GM21528 (cell line): ENCODE measurements at regions not wholly inside any gene's neighbourhood (a gene's known extent, or its start where the extent isn't known, plus 50 kb on each side); places are given as distances from the start of the nearest gene placed in this dataset.

Source experiments
- ATAC-seq: cut with Tn5 transposase; IDR thresholded peaks from one replicate; pipeline ENCODE4 v1.9.1; 2021; ENCODE audit warnings: mild to moderate bottlenecking, moderate library complexity; ENCODE audit not compliant: unreplicated experiment, low FRiP score

DNA sequence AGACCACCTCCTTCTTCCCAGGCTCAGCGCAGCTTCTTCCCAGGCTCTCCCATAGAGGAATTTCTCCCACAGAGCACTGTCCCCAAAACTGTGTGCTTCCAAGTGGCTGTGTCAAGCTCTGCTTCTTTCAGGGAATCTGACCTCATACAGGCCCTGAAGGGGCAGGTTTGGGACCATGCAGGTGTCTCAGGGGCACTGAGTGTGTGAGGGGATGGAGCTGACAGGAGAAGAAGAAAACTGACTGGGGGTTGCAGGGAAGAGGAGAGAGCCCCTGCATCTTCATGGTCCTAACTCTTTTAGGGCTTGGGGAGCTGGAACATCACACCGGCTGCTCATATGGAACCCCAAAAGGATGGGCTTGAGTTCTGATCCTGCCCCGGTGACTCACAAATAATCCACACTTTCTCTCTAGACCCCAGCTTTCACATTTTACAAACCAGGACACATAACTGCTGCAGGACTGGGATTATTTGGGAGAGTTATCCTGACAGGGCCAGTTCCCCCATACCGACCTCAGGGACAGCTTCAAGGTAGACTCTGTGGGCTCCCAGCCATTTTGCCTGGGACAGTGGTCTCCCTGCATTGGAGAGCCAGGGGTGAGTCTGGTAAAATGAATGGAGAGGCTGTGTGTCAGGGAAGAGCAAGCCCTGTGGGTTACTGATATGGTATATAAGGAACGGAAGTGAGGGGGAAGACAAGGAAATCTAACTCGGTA, 316.1 kb downstream of the TLE3 start:
- no peak for ATAC-seq

DNA sequence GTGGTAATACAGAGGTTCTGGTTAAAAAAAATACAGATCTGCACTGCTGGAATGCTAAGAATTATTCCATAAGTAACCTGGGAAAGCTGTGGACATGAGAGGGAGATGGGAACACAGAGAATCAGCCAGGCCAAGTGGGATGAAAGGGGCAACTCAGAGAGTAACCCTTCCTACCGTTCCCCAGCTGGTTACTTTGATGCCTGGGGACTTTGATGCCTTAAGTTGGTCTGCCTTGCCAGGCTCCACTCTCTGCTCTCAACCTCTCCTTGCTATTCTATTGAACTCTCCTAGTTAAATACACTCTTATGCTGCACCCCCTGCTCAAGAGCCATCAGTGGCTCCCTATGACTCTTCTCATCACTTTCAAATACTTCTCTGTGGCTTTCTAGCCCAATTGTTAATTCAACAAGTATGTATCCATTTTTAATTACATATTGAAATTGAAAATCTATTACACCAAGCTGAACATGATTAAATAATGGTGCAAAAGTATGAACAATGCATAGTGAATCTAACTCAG, 315.5 kb downstream of the TLE3 start:
- ATAC-seq: no peak

DNA sequence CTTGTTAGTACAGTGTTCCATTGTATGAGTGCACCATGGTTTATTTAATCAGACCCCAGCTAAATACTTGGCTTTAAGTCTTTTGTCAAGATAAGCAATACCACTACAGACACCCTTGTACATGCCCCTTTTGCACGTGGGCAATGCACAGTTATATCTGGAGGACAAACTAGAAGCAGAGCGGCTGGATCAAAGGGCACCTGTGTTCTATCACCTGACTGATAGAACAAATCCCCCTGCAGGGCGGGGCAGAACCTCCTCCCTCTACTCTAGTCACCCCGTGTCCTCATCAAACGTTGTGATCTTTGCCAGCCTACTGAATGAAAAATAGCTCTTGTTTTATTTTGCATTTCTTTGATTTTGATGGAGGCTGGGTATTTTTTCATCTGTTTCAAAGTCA, 314.9 kb downstream of the TLE3 start:
- ATAC-seq: no peak

DNA sequence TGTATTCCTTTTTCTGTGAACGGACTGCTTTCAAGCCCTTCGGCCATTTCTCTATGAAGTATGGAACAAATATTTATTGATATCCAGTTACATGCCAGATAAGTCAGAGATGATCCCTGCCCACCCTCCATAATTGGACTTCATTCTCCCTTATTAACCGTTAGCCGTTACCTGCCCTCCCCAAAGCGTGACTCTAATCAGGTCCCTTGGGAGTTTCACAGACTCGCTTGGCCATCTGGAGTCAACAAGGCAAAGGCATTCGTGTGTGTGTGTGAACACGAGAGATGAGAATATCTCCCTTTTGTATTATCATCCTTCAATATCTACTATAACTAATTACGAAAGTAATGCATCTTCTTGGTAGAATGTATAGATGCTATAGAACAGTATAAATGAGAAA, 314.5 kb downstream of the TLE3 start:
- no peak for ATAC-seq

DNA sequence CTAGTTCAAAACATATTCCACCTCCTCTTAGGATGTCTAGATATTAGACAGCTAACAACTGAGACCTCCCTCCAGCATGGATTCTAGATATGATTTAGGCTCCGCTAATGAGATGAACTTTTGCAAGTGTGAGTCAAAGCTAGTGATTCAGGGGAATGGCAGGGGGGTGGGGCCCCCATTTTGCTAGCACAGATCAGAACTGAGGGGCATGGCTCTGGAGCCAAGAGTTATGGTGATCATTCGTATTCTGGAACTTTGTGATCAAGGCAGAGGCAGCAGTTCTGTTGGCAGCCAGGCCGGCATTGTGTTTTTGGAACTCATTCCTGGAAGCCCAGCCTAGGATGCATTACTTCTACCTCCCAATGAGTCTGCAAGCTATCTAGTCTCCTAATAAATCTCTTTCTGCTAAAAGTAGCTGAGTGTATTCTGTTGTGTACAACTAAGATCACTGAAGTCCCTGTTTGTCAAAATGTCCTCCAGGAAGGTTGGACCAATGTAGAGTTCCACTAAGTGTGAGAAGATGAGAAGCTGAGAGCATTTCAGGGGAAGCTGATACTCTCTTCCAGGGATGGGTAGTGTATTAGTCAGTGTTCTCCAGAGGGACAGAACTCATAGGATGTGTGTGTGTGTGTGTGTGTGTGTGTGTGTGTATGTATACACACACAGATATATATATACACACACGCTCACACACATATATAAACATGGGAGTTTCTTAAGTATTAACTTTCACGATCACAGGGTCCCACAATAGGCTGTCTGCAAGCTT, 312.7 kb downstream of the TLE3 start:
- ATAC-seq: no peak

DNA sequence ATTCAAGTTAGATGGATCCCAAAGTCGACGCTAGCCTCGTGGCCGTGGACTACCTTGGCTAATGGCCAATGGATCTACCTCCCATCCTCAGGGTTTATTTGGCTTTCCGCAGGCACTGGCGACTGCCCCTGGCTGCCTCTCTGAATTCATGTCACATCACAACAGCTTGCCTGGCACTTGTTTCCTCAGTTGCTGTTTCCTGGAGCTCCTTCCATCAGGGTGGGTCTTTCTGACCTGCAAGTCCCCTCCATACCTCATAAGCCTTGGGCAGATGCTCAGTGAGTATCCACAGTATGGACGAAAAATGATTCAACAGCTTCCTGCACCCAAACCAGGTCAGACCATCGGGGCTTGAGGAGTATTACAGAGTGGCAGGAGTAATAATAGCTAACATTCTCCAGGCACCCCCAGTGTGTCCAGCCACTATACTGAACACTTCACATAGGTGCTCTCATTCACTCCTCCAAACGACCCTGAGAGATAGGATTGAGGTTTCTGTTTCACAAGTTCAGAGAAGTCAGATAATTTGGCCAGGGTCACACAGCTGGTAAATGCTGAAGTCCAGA, 311.5 kb downstream of the TLE3 start:
- no peak for ATAC-seq

DNA sequence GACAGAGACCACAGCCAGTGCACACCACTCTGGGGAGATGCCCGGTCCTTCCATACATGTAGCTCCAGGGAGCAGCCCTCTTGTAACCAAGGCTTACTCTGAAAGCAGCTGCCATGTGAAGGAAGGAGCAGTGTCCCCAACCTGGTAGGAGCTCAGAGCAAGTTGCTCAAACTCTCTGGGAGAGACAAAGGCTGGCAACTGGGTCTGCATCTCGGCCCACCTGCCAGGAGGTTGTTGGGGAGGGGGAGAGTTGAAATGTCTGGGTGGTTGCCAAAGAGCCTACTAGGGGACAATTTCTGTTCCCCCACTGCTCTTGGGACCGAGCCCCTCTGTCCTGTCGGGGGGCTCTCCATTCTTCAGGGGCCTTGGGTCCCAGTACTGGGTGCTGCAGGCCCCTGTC, 309.9 kb downstream of the TLE3 start:
- ATAC-seq: no peak

DNA sequence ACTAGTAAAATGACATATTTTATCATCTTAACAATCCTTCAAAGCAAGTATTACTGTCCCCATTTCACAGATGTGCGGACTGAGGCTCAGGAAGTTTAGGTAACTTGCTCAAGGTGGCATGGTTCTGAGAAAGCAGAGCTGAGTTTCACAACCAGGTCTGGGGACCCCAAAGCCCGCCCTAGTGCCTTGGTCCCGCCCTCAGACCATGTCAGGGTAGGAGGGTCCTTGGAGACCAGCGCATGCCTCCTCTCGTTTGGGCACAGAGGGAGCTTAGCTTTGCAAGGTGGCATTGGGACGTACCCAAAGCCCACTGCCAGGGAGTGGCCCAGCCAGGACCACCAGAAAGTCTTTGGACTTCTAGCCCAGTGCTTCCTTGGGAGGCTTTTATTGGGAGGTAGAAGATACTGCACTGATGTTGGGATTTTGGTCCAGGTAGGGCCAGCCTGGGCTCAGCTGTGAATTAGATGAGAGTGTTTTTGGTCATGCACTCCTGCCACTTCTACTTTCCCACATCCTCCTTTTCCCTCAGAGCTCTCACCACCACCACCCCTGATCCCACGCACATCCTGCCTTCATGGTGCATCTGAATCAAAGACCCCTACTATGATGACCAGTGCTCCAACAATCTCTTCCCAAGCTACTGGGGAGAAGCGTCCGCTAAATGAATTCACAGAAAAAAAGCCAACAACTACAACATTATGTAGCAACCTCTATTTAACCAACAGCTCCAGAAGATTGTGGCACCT, 307.9 kb downstream of the TLE3 start:
- ATAC-seq: no peak

DNA sequence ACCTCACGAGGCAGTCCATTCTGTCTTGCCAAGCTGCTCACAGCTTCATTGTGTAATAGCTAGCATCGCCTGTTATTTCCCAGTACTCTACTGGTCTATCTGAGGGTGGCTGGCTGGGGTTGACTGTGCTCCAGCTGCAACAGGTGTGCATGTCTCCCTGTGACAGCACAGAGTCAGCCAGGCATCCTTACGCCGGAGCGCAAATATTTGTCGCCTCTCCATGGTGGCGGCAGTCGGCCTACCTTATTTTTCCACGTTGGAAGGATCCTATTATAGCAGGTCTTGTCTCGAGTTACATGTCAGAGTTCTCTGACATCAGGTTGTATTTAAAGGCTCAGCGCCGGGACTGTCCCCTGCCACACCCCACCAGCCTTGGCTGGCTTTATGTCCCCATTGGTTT, 307.1 kb downstream of the TLE3 start:
- no peak for ATAC-seq

DNA sequence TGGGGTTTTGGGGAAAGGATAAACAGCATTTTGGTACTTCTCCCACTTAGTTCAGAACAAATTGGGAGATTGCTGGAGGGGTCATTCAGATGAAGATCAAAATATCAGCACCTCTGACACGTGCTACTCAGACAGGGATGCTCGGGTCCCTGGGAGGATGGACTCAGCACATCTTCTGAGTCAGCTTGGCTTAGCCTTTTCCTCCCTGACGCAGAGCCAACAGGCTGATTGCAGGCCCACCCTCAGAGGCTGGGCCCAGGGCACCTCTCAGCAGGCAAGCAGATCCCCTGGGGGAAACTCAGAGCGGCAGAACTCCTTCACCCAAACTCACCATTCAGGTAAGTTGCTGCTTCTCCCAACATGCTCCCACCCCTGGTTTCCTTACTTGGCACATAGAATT, 304.9 kb downstream of the TLE3 start:
- ATAC-seq: no peak

DNA sequence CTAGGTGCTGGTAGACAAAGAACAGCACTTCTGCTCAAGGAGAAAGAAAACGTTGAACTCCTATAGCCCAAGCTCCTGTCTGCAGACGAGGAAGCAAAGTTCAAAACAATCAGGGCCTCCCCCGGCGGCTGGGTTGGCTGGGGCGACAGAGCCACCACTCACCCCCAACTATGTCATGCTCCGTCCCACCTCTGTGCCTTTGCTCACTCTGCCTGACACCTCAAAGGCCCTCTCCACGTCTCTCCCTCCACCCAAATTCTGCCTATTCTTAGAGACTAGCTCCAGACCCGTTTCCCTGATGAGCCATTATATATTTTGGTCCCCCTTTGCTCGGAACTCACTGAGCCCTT, 304.3 kb downstream of the TLE3 start:
- no peak for ATAC-seq

DNA sequence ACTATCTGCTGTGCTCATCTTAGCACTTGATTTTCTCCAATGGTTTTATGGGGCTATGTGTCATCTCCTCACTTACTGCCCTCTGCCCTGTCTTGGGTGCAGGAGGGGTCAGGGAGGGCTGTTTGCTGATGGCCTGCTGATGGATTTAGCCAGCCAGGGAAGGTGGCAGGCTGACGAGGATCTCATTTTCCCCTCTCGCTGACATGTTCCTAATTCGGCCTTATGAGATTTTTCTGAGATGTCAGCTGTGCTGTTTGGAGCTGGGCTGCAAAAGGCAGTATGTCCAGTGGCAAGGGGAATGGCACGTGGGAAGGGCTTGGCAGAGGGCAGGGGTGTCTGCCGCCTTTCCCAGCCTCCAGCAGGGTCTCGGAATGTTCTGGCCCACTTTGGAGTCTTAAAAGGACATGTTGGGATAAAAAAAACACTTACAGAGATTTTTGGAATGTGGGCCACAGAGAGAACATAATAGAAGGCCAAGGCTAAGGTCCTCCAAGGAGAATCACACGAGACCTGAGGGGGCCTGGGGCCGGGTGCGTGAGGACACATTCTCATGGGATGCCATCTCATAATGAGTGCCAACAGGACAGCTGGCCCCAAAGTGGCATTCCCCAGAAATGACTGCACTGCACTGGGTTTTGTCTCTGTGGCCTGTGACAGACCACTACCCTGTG, 303.8 kb downstream of the TLE3 start:
- ATAC-seq: no peak

DNA sequence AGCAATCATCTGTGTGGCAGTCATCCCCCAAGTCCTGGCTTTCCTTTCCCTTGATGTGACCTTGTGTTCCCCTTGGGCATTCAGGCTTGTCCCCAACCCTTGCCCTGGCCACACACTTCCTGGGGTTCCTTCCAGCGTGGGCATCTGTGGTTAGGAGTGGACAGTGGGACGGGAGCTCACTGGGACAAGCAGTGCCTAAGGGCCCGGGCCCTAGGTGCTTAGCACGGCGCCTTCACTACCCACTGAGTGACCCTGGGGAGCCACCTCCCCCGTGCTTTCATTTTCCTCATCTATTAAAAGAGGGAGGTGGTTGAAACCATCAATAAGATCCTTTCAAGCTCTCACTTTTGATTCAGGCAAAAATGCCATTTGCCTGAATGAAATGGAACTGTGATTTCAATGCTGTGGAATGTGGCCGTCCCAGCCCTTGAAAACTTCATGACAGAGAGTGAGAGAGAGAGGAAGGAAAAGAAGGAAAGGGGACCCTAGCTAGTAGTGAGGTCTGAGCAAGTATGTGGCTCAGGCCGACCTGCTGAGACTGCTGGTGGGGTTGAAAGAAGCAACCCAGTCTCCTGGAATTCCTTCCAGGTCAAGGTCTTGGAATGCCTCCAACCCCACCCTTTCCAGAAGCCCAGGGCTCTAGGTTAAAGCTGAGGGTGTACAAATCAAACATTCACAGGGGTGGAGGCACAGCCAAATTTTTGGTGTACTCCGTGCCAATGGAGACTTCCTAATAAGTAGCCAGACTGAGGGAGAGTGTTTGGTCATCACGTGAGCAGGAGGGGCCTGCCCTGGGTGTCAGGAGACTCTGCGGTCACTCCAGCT, 302.9 kb downstream of the TLE3 start:
- no peak for ATAC-seq

DNA sequence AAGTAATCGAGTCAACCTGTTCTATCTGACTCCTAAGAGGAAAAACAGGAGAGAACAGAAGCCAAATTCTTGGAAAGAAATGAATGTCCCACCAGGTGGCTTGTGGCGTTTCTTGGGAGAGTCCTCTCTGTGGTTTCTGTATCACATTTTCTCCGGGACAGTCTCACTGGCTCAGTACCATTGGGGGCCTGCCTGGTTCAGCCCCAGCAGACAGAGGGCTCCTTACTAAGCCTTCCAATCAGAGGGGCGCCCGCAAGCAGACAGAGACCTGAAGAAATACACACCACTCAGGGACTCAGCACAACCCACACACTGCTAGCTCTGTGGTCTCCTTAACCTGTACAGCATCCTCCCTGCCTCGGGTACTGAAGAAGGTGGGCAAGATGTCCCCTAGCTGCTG, 302.1 kb downstream of the TLE3 start:
- ATAC-seq: no peak

DNA sequence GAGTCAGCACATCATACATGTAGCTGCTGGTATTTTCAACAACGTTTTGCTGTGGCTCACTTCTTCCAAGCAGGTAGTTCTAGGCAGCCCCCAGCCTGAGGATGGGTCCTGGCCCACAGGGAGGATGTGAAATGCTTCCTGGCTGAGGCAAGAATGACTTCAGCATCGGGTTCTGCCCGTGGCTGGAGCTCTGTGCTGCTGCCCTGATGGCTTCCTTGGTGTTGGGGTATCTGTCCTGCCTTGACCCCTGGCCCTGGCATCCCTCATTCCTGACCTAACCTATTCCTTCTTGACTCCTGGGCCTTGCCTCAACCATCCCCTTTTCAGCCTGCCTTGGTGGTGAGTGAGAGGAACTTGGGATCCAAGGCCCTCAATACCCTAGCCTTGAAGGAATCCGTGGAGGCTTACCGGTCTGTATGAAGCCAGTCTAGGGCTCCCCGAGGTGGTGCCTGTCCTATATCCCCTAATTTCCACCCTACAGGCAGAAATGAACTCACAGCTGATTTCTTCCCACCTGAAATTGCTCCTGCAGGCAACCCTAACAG, 300.6 kb downstream of the TLE3 start:
- no peak for ATAC-seq

DNA sequence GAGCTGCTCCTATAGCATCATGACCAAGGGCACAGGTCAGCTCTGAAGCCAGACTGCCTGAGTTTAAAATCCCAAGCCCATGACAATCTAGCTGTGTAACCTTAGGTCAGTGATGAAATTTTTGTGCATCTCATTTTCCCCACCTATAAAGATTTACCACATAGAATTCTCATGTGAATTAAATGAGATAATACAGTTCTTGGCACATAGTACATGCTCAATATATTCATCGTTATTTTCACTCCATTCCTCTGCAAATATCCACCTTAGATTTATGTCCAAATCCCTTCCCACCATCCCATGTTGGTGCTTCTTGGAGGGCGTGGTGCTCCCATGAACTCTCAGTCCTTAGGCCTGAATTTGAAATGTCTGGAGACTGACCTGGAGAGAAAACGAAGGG, 300.1 kb downstream of the TLE3 start:
- ATAC-seq: no peak

DNA sequence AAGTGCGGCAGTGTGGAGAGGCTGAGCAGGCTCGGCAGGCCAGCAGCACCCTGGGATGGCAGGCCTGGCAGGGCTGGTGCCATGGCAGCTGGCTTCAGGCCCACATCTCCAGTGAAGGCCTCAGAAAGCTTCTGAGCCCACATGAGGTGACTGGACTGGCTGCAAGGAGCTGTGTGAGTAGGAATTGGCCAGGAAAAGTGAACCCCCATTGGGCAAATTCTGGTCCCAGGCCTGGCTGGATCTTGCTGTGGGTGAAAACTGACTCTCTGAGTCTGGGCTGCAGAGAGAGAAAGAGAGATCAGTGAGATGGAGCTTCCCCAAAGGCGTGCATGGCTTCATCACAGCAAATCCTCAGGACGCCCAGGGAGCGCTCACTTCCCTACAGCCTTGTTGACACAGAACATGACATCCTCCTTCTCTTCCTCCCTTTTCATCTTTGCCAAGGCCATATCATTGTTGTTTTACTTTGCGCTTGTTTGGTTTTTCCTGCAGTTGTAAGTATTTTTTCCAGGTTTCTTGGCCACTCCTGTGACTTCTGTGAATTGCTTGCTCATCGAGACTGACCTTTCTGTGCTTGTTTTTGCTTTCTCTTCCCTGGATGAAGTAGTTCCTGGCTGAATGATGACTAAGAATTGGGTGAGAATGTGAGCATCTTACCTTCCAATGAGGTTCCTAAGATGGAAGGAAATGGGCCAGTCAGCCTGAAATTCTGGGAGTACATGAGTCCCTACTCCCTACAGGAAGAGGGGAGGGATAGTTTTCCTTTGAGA, 299.1 kb downstream of the TLE3 start:
- ATAC-seq: no peak

DNA sequence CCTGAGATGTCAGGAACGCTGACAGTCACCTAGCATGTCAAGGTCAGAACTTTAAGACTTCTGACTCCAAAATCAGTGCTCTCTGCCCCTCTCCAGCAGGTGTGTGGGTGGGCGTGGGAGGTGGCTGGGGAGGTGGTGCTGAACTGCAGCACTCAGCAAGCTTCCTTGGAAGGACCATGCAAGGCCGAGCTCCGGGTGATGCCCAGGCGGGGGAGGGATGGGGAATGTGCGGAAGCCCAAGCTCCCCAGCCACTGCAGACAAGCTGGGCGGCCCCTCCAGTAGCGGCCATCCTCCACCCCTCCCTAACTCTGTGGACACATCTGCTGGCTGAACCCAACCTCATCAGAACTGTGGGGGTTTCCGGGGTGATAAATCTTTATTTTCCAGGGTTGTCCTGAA, 296.6 kb downstream of the TLE3 start:
- ATAC-seq: no peak

DNA sequence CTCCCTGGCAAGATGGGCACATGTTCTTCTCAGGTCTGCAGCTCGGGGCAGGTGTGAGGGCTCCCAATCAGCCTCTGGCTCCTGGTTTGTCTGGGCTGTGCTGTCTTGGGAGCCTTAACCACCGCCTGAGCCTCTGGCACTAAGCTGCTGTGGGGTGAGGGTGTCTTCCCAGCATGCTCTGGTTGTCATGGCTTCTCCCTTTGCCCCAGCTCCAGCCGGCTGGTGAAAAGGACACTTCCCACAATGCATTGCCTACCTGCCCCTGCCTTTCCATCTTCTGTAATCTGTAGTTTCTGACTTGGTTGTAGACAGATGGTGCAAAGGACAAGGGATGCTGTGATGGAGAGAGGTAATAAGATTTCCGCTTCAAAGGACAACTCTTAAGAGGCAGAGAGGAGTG, 295.3 kb downstream of the TLE3 start:
- ATAC-seq: no peak
